HCT116 (cell line): ENCODE measurements at regions not wholly inside any gene's neighbourhood (a gene's known extent, or its start where the extent isn't known, plus 50 kb on each side); places are given as distances from the start of the nearest gene placed in this dataset.

Experiments used
- ELF1 ChIP-seq: IDR thresholded peaks from 2 replicates; pipeline ENCODE4 v1.6.1; 2012; ENCODE audit warnings: low read depth, borderline replicate concordance
- EZH2phosphoT487 ChIP-seq: fragments of 200-600 bp; IDR thresholded peaks from 2 replicates; pipeline ENCODE4 v1.6.1; 2018; ENCODE audit warnings: antibody characterized with exemption, borderline replicate concordance
- POLR2A ChIP-seq: IDR thresholded peaks from 2 replicates; pipeline ENCODE4 v1.7.0; 2011; ENCODE audit warnings: borderline replicate concordance; ENCODE audit not compliant: insufficient read depth, insufficient read length; ENCODE audit errors: extremely low read depth
- TF ChIP-seq, protein P1 (sequence below), 3 experiments: fragments of 200-600 bp in 1 of 3; sonication (generic) in 1 of 3; IDR thresholded peaks in 2 of 3; conservative IDR thresholded peaks in 1 of 3; 2 replicates each; pipeline ENCODE4 v1.5.1; 2012 to 2017; ENCODE audit warnings: low read depth in 2 of 3, low read length in 2 of 3, antibody characterized with exemption in 1 of 3, borderline replicate concordance in 1 of 3, control low read depth in 1 of 3, mild to moderate bottlenecking in 1 of 3, mixed read lengths in 1 of 3, mixed run types in 1 of 3, moderate library complexity in 1 of 3; ENCODE audit not compliant: insufficient read depth in 1 of 3
- TF ChIP-seq, protein P2 (sequence below): IDR thresholded peaks from 2 replicates; pipeline ENCODE4 v1.6.1; 2012
- TF ChIP-seq, protein P3 (sequence below): IDR thresholded peaks from 2 replicates; pipeline ENCODE4 v1.6.1; 2012

DNA sequence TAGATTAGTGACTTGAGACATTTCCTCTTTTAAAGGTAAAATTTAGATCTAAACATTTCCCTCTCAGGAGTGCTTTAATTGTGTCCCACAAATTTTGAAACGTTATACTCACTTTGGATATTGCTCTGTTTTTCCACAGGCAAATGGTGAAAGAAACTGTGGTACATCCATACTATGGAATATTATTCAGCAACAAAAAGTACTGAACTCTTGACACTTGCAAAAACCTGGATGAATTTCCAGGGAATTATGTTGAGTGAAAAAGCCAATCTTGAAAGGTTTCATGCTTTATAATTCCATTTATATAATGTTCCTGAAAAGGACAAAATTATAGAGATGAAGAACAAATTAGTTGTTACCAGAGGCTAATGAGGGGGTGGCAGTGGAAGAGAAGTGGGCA is 153.3 kb upstream of the SVIL start:
- TF ChIP-seq, protein P1, sequence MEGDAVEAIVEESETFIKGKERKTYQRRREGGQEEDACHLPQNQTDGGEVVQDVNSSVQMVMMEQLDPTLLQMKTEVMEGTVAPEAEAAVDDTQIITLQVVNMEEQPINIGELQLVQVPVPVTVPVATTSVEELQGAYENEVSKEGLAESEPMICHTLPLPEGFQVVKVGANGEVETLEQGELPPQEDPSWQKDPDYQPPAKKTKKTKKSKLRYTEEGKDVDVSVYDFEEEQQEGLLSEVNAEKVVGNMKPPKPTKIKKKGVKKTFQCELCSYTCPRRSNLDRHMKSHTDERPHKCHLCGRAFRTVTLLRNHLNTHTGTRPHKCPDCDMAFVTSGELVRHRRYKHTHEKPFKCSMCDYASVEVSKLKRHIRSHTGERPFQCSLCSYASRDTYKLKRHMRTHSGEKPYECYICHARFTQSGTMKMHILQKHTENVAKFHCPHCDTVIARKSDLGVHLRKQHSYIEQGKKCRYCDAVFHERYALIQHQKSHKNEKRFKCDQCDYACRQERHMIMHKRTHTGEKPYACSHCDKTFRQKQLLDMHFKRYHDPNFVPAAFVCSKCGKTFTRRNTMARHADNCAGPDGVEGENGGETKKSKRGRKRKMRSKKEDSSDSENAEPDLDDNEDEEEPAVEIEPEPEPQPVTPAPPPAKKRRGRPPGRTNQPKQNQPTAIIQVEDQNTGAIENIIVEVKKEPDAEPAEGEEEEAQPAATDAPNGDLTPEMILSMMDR (IDR thresholded peaks at IDR 0.05 in 2 of 3, conservative IDR thresholded peaks at IDR 0.05 in 1 of 3; ENCODE audit: borderline replicate concordance in 1 of 3, insufficient read depth in 1 of 3, low read depth in 2 of 3, low read length in 2 of 3), result no peak
- TF ChIP-seq, protein P2, sequence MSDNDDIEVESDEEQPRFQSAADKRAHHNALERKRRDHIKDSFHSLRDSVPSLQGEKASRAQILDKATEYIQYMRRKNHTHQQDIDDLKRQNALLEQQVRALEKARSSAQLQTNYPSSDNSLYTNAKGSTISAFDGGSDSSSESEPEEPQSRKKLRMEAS, result no peak
- TF ChIP-seq EZH2phosphoT487, result no peak
- no peak for TF ChIP-seq POLR2A
- TF ChIP-seq, protein P3, sequence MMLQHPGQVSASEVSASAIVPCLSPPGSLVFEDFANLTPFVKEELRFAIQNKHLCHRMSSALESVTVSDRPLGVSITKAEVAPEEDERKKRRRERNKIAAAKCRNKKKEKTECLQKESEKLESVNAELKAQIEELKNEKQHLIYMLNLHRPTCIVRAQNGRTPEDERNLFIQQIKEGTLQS, result no peak
- TF ChIP-seq ELF1, result no peak
